Ascending aorta (tissue), 2 donors: ENCODE measurements at regions not wholly inside any gene's neighbourhood (a gene's known extent, or its start where the extent isn't known, plus 50 kb on each side); places are given as distances from the start of the nearest gene placed in this dataset.

ENCODE experiments used
- DNase-seq, 2 donors: peaks; one replicate each; pipeline ENCODE4 v3.0.0-alpha.2; 2019; ENCODE audit warnings: low spot score in 2 of 2
- H3K27ac ChIP-seq, 2 donors: fragments of 200-600 bp; sonication (generic); one replicate each; pipeline ENCODE4 v1.5.1; 2016 to 2017; ENCODE audit warnings: mild to moderate bottlenecking in 1 of 2
- H3K27me3 ChIP-seq: fragments of 200-600 bp; sonication (generic); one replicate; pipeline ENCODE4 v1.5.1; 2017
- H3K36me3 ChIP-seq, 2 donors: fragments of 200-600 bp; sonication (generic); one replicate each; pipeline ENCODE4 v1.5.1; 2016
- H3K4me1 ChIP-seq, 2 donors: fragments of 200-600 bp; sonication (generic); one replicate each; pipeline ENCODE4 v1.5.1; 2016 to 2017; ENCODE audit warnings: mild to moderate bottlenecking in 1 of 2
- H3K4me3 ChIP-seq, 2 donors: fragments of 200-600 bp; sonication (generic); one replicate each; pipeline ENCODE4 v1.5.1; 2016 to 2017; ENCODE audit warnings: mild to moderate bottlenecking in 1 of 2
- H3K9me3 ChIP-seq, 2 donors: fragments of 200-600 bp; sonication (generic); one replicate each; pipeline ENCODE4 v1.5.1; 2016
- CTCF ChIP-seq, 3 experiments: fragments of 200-600 bp in 2 of 3; fragments of 450-650 bp in 1 of 3; sonication (generic) in 2 of 3; IDR thresholded peaks; one replicate each; pipeline ENCODE4 v1.5.1; 2016 to 2019; ENCODE audit warnings: antibody characterized with exemption in 3 of 3, mild to moderate bottlenecking in 1 of 3, moderate library complexity in 1 of 3
- intact Hi-C: fragments of 100-400 bp; cut with DNase I; formaldehyde crosslinking; loops from one replicate; pipeline ENCODE4 v1.15.1; 2023

DNA sequence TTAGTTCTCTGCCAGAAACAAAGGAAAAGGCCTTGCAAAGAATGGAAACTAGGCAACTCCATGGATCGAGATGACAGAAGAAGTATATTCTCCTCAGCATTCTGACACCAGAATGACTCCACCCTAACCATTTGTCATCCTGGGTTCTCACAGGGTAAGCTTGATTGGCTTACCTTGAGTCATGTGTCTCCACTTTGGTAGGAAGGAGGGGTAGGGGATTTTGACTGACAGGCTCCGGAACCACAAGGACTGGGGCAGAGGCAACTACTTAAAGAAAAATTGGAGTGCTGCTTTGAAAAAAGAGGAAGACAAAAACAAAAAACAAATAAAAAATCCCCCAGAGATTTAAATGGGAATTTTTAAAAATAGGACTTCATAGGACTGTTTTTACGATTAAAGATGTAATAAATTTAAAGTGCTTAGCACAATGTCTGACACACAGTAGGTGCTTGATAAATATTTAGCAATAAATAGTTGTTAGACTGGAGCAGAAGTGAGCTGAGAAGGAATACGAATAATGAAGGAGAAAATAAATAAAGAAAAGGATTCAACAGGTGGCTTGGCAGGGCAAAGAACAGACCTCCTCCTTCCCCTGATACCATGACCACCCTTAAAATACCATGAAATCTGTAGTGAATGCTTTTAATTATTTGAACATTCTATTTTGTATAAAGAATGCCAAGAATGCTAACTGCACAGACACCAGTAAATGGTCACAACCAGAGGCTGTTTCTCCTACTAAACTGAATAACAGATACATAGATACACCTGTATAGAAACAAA lies 230.2 kb downstream of the CDCA7 start:
- H3K27me3 ChIP-seq, result no peaks in the 10 kb centered on the region
- H3K4me3 ChIP-seq, result no peak overlapping the region
- no peaks in the 10 kb centered on the region for H3K36me3 ChIP-seq
- no peak for TF ChIP-seq CTCF (IDR thresholded peaks at IDR 0.05)
- intact Hi-C loops, result no loop called here
- no peaks in the 10 kb centered on the region for H3K9me3 ChIP-seq
- H3K4me1 ChIP-seq, result no peaks in the 10 kb centered on the region
- no peak overlapping the region for H3K27ac ChIP-seq
- no peak for DNase-seq

DNA sequence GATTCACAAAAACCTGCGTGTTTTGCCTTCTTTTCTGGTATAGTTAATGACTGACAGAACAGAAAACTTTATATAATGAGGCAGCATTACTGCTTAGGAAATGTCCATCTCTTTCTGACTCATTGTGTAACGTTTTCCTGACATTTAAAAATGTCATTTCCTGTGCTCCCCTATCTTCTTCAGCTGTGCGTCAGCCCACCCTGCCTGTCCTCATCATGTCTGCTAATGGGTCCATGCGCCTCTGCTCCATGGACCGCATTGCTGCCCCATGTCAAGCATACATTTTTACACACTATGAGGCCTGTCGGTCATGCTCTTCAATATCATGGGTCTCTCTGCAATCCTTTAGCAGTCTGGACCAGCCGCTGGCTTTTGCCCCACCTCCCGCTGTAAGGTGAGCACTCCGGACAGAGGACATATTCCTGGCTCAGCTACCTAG lies 234.3 kb downstream of the CDCA7 start:
- no peaks in the 10 kb centered on the region for H3K27me3 ChIP-seq
- intact Hi-C loops, result no loop called here

DNA sequence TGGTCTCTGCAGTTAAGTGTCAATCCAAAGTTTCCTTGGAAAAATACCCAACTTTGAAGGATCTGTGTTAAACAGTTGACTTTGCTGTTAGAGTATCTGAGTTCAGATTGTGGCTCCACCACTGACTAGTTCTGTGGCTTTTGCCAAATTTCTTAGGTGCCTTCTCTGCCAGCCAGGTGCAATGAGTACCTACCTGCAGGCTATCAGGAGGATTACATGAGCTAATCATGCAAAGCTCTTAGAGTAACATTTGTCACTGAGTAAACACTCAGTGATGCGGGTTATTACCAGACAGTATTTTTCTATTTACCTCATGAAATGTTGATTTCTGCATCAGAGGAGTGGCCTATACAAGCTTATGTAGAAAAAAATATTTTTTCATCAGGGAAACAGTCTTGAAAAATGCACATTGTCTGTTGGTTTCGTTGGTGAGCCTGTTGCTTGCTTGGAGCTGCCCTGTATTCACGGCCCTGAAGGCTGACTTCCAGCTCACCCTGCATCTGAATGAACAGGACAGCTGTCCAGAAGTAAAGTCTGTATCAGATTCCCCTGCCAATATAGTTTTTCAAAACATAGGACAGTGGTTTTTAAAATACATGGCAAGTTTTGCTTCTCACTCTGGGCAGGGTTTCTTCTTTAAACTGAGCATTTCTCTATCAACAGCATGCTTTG lies 235.1 kb downstream of the CDCA7 start:
- TF ChIP-seq CTCF (IDR thresholded peaks at IDR 0.05), result no peak
- intact Hi-C loops, result no loop called here
- no peak overlapping the region for H3K4me3 ChIP-seq
- H3K9me3 ChIP-seq, result peaks cover 0 to 4% of the 10 kb centered on the region in 2 donors
- H3K27ac ChIP-seq, result no peak overlapping the region
- no peak for DNase-seq
- H3K36me3 ChIP-seq, result no peaks in the 10 kb centered on the region
- no peaks in the 10 kb centered on the region for H3K4me1 ChIP-seq
- no peaks in the 10 kb centered on the region for H3K27me3 ChIP-seq

More for the DNA sequence above, 234.3 kb downstream of the CDCA7 start:
- Histone ChIP-seq H3K27ac (no peak overlapping the region), H3K4me1 (no peaks in the 10 kb centered on the region), H3K36me3 (no peaks in the 10 kb centered on the region), H3K9me3 (peaks cover 0 to 4% of the 10 kb centered on the region in 2 donors), H3K4me3 (no peak overlapping the region)
- TF ChIP-seq CTCF (IDR thresholded peaks at IDR 0.05), result no peak
- no peak for DNase-seq

DNA sequence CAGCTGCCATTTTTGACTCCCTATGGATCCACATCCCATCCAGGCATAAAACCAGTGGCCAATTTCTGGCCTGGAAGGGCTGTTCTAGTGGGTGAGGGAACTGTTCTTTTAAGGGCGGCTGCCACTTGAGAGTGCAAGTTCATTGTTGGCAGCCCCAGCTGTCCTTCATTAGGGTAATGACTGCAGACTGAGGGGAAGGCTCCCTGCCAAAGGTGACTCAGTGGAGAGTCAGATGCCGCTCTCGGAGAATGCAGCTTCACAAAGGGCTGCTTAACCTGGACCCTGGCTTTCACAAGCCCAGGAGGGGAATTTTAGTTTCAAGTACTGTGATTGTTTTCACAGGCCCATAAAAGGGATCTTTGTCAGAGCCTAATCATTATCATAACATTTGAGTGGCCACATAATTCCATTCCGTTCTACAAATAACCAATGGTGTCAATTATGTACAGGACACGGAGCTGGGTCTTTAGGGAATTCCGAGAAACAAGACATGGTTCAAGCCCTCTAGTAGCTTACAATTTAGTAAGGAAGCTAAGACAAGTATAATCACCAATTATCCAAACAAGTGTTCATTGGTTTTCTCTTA lies 235.7 kb downstream of the CDCA7 start:
- Histone ChIP-seq H3K9me3 (peaks cover 0 to 4% of the 10 kb centered on the region in 2 donors), H3K36me3 (no peaks in the 10 kb centered on the region), H3K4me3 (no peak overlapping the region), H3K27me3 (no peaks in the 10 kb centered on the region), H3K27ac (peak overlapping the region in 1 of 2 donors; percentile 2), H3K4me1 (no peaks in the 10 kb centered on the region)
- intact Hi-C loops, result no loop called here
- no peak for DNase-seq
- TF ChIP-seq CTCF (IDR thresholded peaks at IDR 0.05), result no peak

GRCh38 chr2:173593109-173593508 lies 238.4 kb downstream of the CDCA7 start:
- intact Hi-C loops, result no loop called here

More at GRCh38 chr2:173593109-173593508, 238.4 kb downstream of the CDCA7 start:
- no peak for TF ChIP-seq CTCF (IDR thresholded peaks at IDR 0.05)
- no peak overlapping the region for H3K4me3 ChIP-seq
- DNase-seq, result no peak
- no peaks in the 10 kb centered on the region for H3K36me3 ChIP-seq
- no peaks in the 10 kb centered on the region for H3K4me1 ChIP-seq
- no peaks in the 10 kb centered on the region for H3K27me3 ChIP-seq
- peaks cover 0 to 4% of the 10 kb centered on the region in 2 donors for H3K9me3 ChIP-seq
- no peak overlapping the region for H3K27ac ChIP-seq
